ACHN (cell line): ENCODE measurements at regions not wholly inside any gene's neighbourhood (a gene's known extent, or its start where the extent isn't known, plus 50 kb on each side); places are given as distances from the start of the nearest gene placed in this dataset.

Experiments
- DNase-seq: peaks from one replicate; pipeline ENCODE4 v3.0.0-alpha.2; 2015
- in situ Hi-C: cut with HindIII; loops from 2 replicates; pipeline ENCODE4 v1.10.0; 2017; ENCODE audit warnings: low sequenced_read_pairs, low pct_ligation_motif_present, low pct_unique_long_range_greater_than_20kb

- in situ Hi-C loops, result no loop called here
- no peak for DNase-seq
These were observed 84.5 kb downstream of the SOX9 start for GRCh38 chr17:72205357-72205756.

GRCh38 chr17:72205822-72206221 lies 85.0 kb downstream of the SOX9 start:
- in situ Hi-C loops, result no loop called here
- DNase-seq, result no peak

GRCh38 chr17:72206376-72206775 lies 85.6 kb downstream of the SOX9 start:
- in situ Hi-C loops, result no loop called here
- no peak for DNase-seq

GRCh38 chr17:72208832-72209231 lies 88.0 kb downstream of the SOX9 start:
- in situ Hi-C loops, result no loop called here
- no peak for DNase-seq

GRCh38 chr17:72212041-72212440 lies 91.2 kb downstream of the SOX9 start:
- no peak for DNase-seq
- in situ Hi-C loops, result no loop called here

- in situ Hi-C loops, result no loop called here
- no peak for DNase-seq
These were observed 94.7 kb downstream of the SOX9 start for GRCh38 chr17:72215490-72215889.

- no peak for DNase-seq
- in situ Hi-C loops, result no loop called here
These were observed 95.1 kb downstream of the SOX9 start for GRCh38 chr17:72215928-72216327.

GRCh38 chr17:72219137-72219823 lies 98.5 kb downstream of the SOX9 start:
- DNase-seq, result no peak
- in situ Hi-C loops, result no loop called here

GRCh38 chr17:72219824-72220493 lies 99.1 kb downstream of the SOX9 start:
- DNase-seq, result no peak
- in situ Hi-C loops, result no loop called here

GRCh38 chr17:72222661-72223380 lies 102.0 kb downstream of the SOX9 start:
- DNase-seq, result no peak
- in situ Hi-C loops, result no loop called here

- in situ Hi-C loops, result no loop called here
- peak; percentile 68 for DNase-seq
These were observed 103.1 kb downstream of the SOX9 start for GRCh38 chr17:72223866-72224291.

GRCh38 chr17:72226322-72226721 lies 105.5 kb downstream of the SOX9 start:
- in situ Hi-C loops, result no loop called here

GRCh38 chr17:72233986-72234385 lies 113.2 kb downstream of the SOX9 start:
- no peak for DNase-seq
- in situ Hi-C loops, result no loop called here

More at GRCh38 chr17:72226322-72226721, 105.5 kb downstream of the SOX9 start:
- no peak for DNase-seq

GRCh38 chr17:72234985-72235384 lies 114.2 kb downstream of the SOX9 start:
- DNase-seq, result no peak
- in situ Hi-C loops, result no loop called here

- in situ Hi-C loops, result no loop called here
- no peak for DNase-seq
These were observed 116.3 kb downstream of the SOX9 start for GRCh38 chr17:72236980-72237633.

GRCh38 chr17:72238157-72238673 lies 117.4 kb downstream of the SOX9 start:
- DNase-seq, result no peak
- in situ Hi-C loops, result no loop called here

- no peak for DNase-seq
- in situ Hi-C loops, result no loop called here
These were observed 118.7 kb downstream of the SOX9 start for GRCh38 chr17:72239548-72239947.

- in situ Hi-C loops, result no loop called here
- DNase-seq, result no peak
These were observed 119.5 kb downstream of the SOX9 start for GRCh38 chr17:72240333-72240732.

- no peak for DNase-seq
- in situ Hi-C loops, result no loop called here
These were observed 123.7 kb downstream of the SOX9 start for GRCh38 chr17:72244494-72244893.
